HEK293 (cell line): ENCODE measurements at regions not wholly inside any gene's neighbourhood (a gene's known extent, or its start where the extent isn't known, plus 50 kb on each side); places are given as distances from the start of the nearest gene placed in this dataset.

Experiments used
- SALL2 ChIP-seq: fragments of 450-650 bp; formaldehyde crosslinking; IDR thresholded peaks from 2 replicates; pipeline ENCODE4 v1.5.0; 2017; ENCODE audit warnings: missing biosample characterization, mild to moderate bottlenecking, missing genetic modification characterization, borderline replicate concordance
- YY1 ChIP-seq: fragments of 450-650 bp; formaldehyde crosslinking; IDR thresholded peaks from 2 replicates; pipeline ENCODE4 v1.5.1; 2018; ENCODE audit warnings: missing biosample characterization, missing genetic modification characterization
- ZNF112 ChIP-seq: fragments of 450-650 bp; formaldehyde crosslinking; IDR thresholded peaks from 2 replicates; pipeline ENCODE4 v1.5.0; 2017; ENCODE audit warnings: missing biosample characterization, missing genetic modification characterization
- ZNF423 ChIP-seq: fragments of 450-650 bp; formaldehyde crosslinking; IDR thresholded peaks from 2 replicates; pipeline ENCODE4 v1.5.1; 2016; ENCODE audit warnings: missing biosample characterization, missing genetic modification characterization
- ZNF426 ChIP-seq: fragments of 450-650 bp; formaldehyde crosslinking; IDR thresholded peaks from 2 replicates; pipeline ENCODE4 v1.5.1; 2017; ENCODE audit warnings: missing biosample characterization, missing genetic modification characterization, mild to moderate bottlenecking, inconsistent platforms, moderate library complexity
- ZNF670 ChIP-seq: fragments of 450-650 bp; formaldehyde crosslinking; IDR thresholded peaks from 2 replicates; pipeline ENCODE4 v1.5.1; 2016; ENCODE audit warnings: missing biosample characterization, missing genetic modification characterization, low read depth
- TF ChIP-seq, protein P1 (sequence below): fragments of 450-650 bp; formaldehyde crosslinking; IDR thresholded peaks from 2 replicates; pipeline ENCODE4 v1.5.1; 2016; ENCODE audit warnings: missing biosample characterization, missing genetic modification characterization
- TF ChIP-seq, protein P2 (sequence below): fragments of 450-650 bp; formaldehyde crosslinking; IDR thresholded peaks from 2 replicates; pipeline ENCODE4 v1.5.1; 2016; ENCODE audit warnings: missing biosample characterization, missing genetic modification characterization

DNA sequence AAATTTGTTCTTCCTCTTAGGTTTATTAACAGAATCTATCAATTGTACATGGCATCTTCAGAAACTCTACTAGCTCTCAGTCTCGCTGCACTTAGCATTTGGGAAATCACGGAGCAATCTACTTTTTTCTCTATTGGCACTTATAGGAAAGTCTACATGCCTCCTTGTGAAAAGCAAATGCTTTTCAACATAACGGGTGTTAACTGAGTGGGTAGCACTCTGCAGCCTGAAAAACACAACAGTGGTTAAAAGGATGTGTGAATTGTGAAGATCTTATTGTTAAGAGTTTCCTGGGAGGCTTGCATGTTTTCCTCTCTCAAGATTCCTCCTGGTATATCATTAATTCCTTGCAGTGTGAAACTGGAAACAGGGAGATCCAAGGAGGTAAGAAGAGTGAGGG is 204.2 kb upstream of the SESN3 start:
- TF ChIP-seq SALL2 (tag by site-specific recombination) (no peak), ZNF670 (tag by site-specific recombination) (no peak), ZNF112 (no peak), YY1 (no peak), ZNF423 (no peak), ZNF426 (tag by site-specific recombination) (no peak)
- TF ChIP-seq, protein P1, sequence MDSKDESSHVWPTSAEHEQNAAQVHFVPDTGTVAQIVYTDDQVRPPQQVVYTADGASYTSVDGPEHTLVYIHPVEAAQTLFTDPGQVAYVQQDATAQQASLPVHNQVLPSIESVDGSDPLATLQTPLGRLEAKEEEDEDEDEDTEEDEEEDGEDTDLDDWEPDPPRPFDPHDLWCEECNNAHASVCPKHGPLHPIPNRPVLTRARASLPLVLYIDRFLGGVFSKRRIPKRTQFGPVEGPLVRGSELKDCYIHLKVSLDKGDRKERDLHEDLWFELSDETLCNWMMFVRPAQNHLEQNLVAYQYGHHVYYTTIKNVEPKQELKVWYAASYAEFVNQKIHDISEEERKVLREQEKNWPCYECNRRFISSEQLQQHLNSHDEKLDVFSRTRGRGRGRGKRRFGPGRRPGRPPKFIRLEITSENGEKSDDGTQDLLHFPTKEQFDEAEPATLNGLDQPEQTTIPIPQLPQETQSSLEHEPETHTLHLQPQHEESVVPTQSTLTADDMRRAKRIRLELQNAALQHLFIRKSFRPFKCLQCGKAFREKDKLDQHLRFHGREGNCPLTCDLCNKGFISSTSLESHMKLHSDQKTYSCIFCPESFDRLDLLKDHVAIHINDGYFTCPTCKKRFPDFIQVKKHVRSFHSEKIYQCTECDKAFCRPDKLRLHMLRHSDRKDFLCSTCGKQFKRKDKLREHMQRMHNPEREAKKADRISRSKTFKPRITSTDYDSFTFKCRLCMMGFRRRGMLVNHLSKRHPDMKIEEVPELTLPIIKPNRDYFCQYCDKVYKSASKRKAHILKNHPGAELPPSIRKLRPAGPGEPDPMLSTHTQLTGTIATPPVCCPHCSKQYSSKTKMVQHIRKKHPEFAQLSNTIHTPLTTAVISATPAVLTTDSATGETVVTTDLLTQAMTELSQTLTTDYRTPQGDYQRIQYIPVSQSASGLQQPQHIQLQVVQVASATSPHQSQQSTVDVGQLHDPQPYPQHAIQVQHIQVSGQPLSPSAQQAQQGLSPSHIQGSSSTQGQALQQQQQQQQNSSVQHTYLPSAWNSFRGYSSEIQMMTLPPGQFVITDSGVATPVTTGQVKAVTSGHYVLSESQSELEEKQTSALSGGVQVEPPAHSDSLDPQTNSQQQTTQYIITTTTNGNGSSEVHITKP (tag by site-specific recombination) = no peak
- TF ChIP-seq, protein P2, sequence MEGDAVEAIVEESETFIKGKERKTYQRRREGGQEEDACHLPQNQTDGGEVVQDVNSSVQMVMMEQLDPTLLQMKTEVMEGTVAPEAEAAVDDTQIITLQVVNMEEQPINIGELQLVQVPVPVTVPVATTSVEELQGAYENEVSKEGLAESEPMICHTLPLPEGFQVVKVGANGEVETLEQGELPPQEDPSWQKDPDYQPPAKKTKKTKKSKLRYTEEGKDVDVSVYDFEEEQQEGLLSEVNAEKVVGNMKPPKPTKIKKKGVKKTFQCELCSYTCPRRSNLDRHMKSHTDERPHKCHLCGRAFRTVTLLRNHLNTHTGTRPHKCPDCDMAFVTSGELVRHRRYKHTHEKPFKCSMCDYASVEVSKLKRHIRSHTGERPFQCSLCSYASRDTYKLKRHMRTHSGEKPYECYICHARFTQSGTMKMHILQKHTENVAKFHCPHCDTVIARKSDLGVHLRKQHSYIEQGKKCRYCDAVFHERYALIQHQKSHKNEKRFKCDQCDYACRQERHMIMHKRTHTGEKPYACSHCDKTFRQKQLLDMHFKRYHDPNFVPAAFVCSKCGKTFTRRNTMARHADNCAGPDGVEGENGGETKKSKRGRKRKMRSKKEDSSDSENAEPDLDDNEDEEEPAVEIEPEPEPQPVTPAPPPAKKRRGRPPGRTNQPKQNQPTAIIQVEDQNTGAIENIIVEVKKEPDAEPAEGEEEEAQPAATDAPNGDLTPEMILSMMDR = no peak
